ENCODE measurements at regions not wholly inside any gene's neighbourhood (a gene's known extent, or its start where the extent isn't known, plus 50 kb on each side); places are given as distances from the start of the nearest gene placed in this dataset.

GRCh38 chr9:108554831-108555230 is 301.0 kb downstream of the ACTL7B start:
- in situ Hi-C loops (cut with HindIII; ENCODE audit: low sequenced_read_pairs), result no loop called here
- H3K4me3 ChIP-seq (ENCODE audit: low read depth, low read length), result no peak overlapping the region
- TF ChIP-seq, protein P1, sequence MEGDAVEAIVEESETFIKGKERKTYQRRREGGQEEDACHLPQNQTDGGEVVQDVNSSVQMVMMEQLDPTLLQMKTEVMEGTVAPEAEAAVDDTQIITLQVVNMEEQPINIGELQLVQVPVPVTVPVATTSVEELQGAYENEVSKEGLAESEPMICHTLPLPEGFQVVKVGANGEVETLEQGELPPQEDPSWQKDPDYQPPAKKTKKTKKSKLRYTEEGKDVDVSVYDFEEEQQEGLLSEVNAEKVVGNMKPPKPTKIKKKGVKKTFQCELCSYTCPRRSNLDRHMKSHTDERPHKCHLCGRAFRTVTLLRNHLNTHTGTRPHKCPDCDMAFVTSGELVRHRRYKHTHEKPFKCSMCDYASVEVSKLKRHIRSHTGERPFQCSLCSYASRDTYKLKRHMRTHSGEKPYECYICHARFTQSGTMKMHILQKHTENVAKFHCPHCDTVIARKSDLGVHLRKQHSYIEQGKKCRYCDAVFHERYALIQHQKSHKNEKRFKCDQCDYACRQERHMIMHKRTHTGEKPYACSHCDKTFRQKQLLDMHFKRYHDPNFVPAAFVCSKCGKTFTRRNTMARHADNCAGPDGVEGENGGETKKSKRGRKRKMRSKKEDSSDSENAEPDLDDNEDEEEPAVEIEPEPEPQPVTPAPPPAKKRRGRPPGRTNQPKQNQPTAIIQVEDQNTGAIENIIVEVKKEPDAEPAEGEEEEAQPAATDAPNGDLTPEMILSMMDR (IDR thresholded peaks at IDR 0.05; ENCODE audit: low read depth, low read length, missing control alignments), result no peak
- no peak for DNase-seq (ENCODE audit: low read depth)

- no peak overlapping the region for H3K4me3 ChIP-seq (ENCODE audit: low read depth, low read length)
- in situ Hi-C loops (cut with HindIII; ENCODE audit: low sequenced_read_pairs), result no loop called here
- TF ChIP-seq, protein P1 (IDR thresholded peaks at IDR 0.05; ENCODE audit: low read depth, low read length, missing control alignments), result no peak
- no peak for DNase-seq (ENCODE audit: low read depth)
Measured at GRCh38 chr9:108553111-108553635, 302.6 kb downstream of the ACTL7B start.

DNA sequence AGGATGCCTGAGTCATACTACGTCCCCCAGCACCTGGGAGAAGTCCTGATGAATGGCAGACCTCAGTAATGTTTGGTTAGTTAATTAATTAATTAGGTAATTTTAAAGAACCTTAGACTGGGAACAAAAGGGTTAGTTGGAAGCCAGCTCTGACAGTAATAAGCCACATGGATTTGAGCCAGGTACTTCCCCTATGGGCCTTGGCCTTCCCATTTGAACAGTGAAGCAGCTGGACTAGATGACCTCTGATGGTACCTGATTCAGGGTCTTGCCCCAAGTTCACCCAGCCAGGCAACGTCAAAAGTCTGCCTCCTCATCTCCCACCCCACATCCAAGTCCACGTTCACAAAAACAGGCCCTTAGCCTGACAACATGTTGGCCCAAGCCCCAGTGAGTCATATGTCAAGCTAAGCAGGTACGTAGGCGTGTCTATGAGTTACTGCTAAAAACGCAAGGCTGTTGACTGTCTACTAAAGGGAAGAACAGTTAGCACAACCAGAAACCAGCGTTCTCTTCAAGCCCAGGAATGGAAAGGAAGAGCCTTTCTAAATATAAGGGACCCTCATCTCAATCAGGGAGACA is 303.2 kb downstream of the ACTL7B start:
- no peak for DNase-seq (ENCODE audit: low read depth)
- H3K4me3 ChIP-seq (ENCODE audit: low read depth, low read length), result no peak overlapping the region
- TF ChIP-seq, protein P1 (IDR thresholded peaks at IDR 0.05; ENCODE audit: low read depth, low read length, missing control alignments), result no peak
- in situ Hi-C loops (cut with HindIII; ENCODE audit: low sequenced_read_pairs), result no loop called here

- no peak overlapping the region for H3K4me3 ChIP-seq (ENCODE audit: low read depth, low read length)
- peak; percentile 82 for DNase-seq (ENCODE audit: low read depth)
- in situ Hi-C loops (cut with HindIII; ENCODE audit: low sequenced_read_pairs), result no loop called here
- TF ChIP-seq, protein P1 (IDR thresholded peaks at IDR 0.05; ENCODE audit: low read depth, low read length, missing control alignments), result no peak
Measured at GRCh38 chr9:108551030-108551841, 304.6 kb downstream of the ACTL7B start.

DNA sequence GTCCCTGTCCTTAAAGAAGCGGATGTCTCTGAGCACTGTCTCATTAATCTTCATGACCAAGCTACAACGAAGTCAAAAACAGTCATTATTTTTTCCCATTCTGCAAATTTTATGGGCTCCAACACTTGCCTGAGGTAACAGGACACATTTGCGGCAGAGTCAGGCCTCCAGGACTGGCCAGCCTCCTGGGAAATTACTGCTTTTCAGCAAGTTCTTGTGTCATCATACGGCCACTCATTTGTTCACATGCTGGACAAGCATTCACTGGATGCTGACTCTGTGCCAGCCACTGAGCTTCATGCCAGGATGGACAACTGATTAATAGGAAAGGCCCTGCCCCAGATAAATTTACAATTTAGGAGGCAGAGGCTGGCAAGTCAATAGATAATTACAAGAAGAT is 305.7 kb downstream of the ACTL7B start:
- no peak overlapping the region for H3K4me3 ChIP-seq (ENCODE audit: low read depth, low read length)
- in situ Hi-C loops (cut with HindIII; ENCODE audit: low sequenced_read_pairs), result no loop called here
- TF ChIP-seq, protein P1 (IDR thresholded peaks at IDR 0.05; ENCODE audit: low read depth, low read length, missing control alignments), result no peak
- DNase-seq (ENCODE audit: low read depth), result no peak

- in situ Hi-C loops (cut with HindIII; ENCODE audit: low sequenced_read_pairs), result loop anchor here (25.0 kb wide), 1 partner anchor 1062 kb away; the partner anchor contains the start of gene KLF4
- TF ChIP-seq, protein P1 (IDR thresholded peaks at IDR 0.05; ENCODE audit: low read depth, low read length, missing control alignments), result no peak
- no peak for DNase-seq (ENCODE audit: low read depth)
- H3K4me3 ChIP-seq (ENCODE audit: low read depth, low read length), result no peak overlapping the region
Measured at GRCh38 chr9:108549184-108549583, 306.6 kb downstream of the ACTL7B start.

Measured in astrocyte of the cerebellum (primary cell).